Epithelial cell of esophagus (primary cell): ENCODE measurements at regions not wholly inside any gene's neighbourhood (a gene's known extent, or its start where the extent isn't known, plus 50 kb on each side); places are given as distances from the start of the nearest gene placed in this dataset.

ENCODE experiments used
- DNase-seq: peaks from one replicate; pipeline ENCODE4 v3.0.0; 2010; ENCODE audit warnings: low read depth
- H3K4me3 ChIP-seq: 2 replicates; pipeline ENCODE4 v1.5.1; 2011; ENCODE audit warnings: mild to moderate bottlenecking, low read length, control low read depth
- TF ChIP-seq, protein P1 (sequence below): IDR thresholded peaks from 2 replicates; pipeline ENCODE4 v1.5.1; 2011; ENCODE audit warnings: low read depth, mild to moderate bottlenecking, low read length, control low read depth, inconsistent platforms; ENCODE audit not compliant: insufficient read depth; ENCODE audit errors: missing control alignments

- DNase-seq, result no peak
- H3K4me3 ChIP-seq, result no peak overlapping the region
- TF ChIP-seq, protein P1, sequence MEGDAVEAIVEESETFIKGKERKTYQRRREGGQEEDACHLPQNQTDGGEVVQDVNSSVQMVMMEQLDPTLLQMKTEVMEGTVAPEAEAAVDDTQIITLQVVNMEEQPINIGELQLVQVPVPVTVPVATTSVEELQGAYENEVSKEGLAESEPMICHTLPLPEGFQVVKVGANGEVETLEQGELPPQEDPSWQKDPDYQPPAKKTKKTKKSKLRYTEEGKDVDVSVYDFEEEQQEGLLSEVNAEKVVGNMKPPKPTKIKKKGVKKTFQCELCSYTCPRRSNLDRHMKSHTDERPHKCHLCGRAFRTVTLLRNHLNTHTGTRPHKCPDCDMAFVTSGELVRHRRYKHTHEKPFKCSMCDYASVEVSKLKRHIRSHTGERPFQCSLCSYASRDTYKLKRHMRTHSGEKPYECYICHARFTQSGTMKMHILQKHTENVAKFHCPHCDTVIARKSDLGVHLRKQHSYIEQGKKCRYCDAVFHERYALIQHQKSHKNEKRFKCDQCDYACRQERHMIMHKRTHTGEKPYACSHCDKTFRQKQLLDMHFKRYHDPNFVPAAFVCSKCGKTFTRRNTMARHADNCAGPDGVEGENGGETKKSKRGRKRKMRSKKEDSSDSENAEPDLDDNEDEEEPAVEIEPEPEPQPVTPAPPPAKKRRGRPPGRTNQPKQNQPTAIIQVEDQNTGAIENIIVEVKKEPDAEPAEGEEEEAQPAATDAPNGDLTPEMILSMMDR, result no peak
Measured at GRCh38 chr11:126124231-126124661, 61.6 kb upstream of the CDON start.

GRCh38 chr11:126123686-126124085, 61.0 kb upstream of the CDON start:
- H3K4me3 ChIP-seq, result no peak overlapping the region
- DNase-seq, result no peak
- TF ChIP-seq, protein P1, result no peak

GRCh38 chr11:126122863-126123262, 60.2 kb upstream of the CDON start:
- TF ChIP-seq, protein P1, result no peak
- no peak overlapping the region for H3K4me3 ChIP-seq
- no peak for DNase-seq

GRCh38 chr11:126121296-126121695, 58.6 kb upstream of the CDON start:
- H3K4me3 ChIP-seq, result no peak overlapping the region
- no peak for DNase-seq
- TF ChIP-seq, protein P1, result no peak

DNA sequence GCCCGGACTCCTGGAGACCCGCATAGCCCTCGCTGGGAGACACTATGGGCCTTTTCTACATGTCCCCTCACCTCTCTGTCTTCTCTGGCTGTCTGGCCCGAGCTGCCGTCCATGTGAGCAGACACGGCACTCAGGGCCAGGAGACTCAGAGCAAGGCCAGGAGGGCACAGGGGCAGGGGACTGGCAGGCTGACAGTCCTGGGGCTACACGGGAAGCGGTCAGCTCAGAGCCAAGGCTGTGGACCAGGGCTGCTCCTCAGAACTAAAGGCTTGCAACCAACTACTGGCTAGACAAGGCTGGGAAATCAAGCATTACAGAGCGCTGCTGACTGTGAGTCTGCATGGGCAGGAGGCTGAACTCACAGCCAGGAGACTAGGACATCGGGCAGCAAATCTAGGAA, 56.1 kb upstream of the CDON start:
- no peak for DNase-seq
- no peak overlapping the region for H3K4me3 ChIP-seq
- TF ChIP-seq, protein P1, result no peak

DNA sequence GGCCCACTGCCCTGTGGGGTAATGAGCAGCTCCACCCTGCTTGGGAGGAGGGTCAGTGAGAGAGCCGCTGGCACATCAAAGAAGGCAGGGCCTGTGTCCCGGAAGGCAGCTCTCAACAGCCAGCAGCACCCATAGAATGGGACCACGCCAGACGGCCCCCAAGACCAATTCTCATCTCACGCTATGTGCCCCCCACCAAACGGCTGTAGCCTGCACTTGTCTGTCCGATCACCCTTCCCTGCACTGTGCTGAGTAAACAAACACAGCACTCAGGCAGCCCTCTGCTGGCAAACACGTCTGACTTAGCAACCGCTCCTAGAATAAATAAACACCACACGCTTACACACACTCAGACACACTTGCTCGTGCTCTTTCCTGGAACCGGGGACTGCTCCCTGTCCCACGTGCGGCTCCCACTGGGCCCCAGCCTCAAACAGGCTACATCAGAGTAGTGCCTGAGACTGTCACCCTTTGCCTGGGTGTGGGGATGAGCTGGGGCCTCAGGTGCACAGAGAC, 53.2 kb upstream of the CDON start:
- DNase-seq, result peak; percentile 50
- TF ChIP-seq, protein P1, result peak; percentile 36
- H3K4me3 ChIP-seq, result no peak overlapping the region

DNA sequence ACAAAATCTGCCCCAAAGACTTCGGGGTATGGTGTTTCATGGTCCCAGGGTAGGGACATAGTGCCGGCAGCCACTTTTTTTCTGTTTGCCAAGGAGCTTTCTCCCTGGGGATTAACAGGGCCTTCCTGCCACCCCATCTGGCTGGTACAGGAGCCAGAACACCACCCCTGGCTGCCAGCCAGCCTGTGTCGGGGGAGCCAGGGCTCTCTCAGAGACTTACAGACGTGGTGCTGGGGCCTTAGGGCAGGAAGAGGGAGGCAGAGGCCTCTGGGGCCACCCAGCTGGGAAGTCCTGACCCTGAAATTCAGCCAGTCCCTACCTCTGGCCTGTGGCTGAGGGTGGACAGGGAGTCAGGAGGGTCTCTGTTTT, 52.4 kb upstream of the CDON start:
- TF ChIP-seq, protein P1, result no peak
- no peak for DNase-seq

More for the DNA sequence above, 52.4 kb upstream of the CDON start:
- H3K4me3 ChIP-seq, result no peak overlapping the region
